Activated T-helper 17 cell treated with anti-CD3 and anti-CD28 coated beads, Interleukin-2, amount 50 U/mL, for 72 hours (primary cell): ENCODE measurements at regions not wholly inside any gene's neighbourhood (a gene's known extent, or its start where the extent isn't known, plus 50 kb on each side); places are given as distances from the start of the nearest gene placed in this dataset.

ENCODE experiments used
- ATAC-seq: fragments of 150-1000 bp; cut with Tn5 transposase; replicated peaks from 2 replicates; pipeline ENCODE4 v1.10.0; 2021; ENCODE audit warnings: mild to moderate bottlenecking, moderate library complexity
- H3K27ac Mint-ChIP-seq: one replicate; pipeline ENCODE4 v1.8.0; 2022; ENCODE audit warnings: mixed read lengths
- H3K27me3 Mint-ChIP-seq: one replicate; pipeline ENCODE4 v1.8.0; 2022; ENCODE audit warnings: mixed read lengths
- H3K36me3 Mint-ChIP-seq: one replicate; pipeline ENCODE4 v1.8.0; 2022; ENCODE audit warnings: low read depth, mild to moderate bottlenecking, mixed read lengths
- H3K4me1 Mint-ChIP-seq: one replicate; pipeline ENCODE4 v1.8.0; 2022; ENCODE audit warnings: mixed read lengths
- H3K4me3 Mint-ChIP-seq: one replicate; pipeline ENCODE4 v1.8.0; 2022; ENCODE audit warnings: mild to moderate bottlenecking, mixed read lengths
- H3K9me3 Mint-ChIP-seq: one replicate; pipeline ENCODE4 v1.8.0; 2022; ENCODE audit warnings: mixed read lengths

DNA sequence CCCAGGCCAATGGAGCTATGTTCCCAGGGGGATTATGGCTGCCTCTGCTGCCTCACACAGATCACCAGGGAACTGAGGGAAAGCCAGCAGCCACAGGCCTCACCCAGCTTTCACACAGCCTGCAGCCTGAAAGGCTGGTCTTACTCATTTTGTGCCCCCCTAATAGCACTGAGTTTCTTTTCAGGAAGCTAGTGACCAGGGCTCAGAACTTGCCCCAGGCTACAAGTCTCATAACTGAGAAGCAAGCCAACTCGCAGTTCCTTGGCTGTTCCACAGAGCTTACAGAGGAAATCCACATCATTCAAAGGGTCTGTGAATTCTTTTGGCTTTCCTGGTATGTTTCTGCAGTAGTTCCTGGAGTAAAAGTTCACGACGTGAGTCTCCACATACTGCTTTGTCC is 524.8 kb upstream of the GJE1 start:
- no peaks in the 10 kb centered on the region for H3K4me1 Mint-ChIP-seq
- H3K27me3 Mint-ChIP-seq: peaks cover 3% of the 10 kb centered on the region
- H3K27ac Mint-ChIP-seq: no peak overlapping the region
- H3K4me3 Mint-ChIP-seq: no peak overlapping the region
- no peak for ATAC-seq
- H3K9me3 Mint-ChIP-seq: peaks cover 8% of the 10 kb centered on the region
- H3K36me3 Mint-ChIP-seq: no peaks in the 10 kb centered on the region

DNA sequence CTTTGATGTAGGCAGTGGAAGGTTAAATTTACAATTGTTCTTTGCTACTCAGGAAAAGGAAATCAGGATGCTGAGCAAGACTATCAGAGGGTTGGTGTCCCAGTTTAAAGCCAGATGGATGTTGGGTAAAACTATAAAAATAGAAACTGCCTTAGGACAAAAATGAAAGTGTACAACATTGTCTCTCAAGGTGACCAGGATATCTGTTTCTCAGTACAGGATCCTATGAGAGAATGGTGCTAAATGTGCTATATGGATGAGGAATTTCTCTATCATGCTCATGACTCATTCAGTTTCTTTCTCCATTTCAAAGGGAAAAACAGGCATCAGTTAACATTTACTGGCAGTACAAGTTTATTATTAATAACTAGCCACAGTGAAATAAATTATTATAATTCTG is 534.2 kb upstream of the GJE1 start:
- no peaks in the 10 kb centered on the region for H3K9me3 Mint-ChIP-seq
- H3K27ac Mint-ChIP-seq: no peak overlapping the region
- no peak for ATAC-seq
- H3K27me3 Mint-ChIP-seq: no peaks in the 10 kb centered on the region
- H3K4me1 Mint-ChIP-seq: peaks cover 4% of the 10 kb centered on the region
- no peaks in the 10 kb centered on the region for H3K36me3 Mint-ChIP-seq
- H3K4me3 Mint-ChIP-seq: no peak overlapping the region

GRCh38 chr6:141594874-141595273 is 537.9 kb upstream of the GJE1 start:
- H3K27ac Mint-ChIP-seq: no peak overlapping the region
- ATAC-seq: no peak
- H3K4me3 Mint-ChIP-seq: no peak overlapping the region
- H3K4me1 Mint-ChIP-seq: peaks cover 4% of the 10 kb centered on the region
- H3K36me3 Mint-ChIP-seq: no peaks in the 10 kb centered on the region
- no peaks in the 10 kb centered on the region for H3K27me3 Mint-ChIP-seq
- no peaks in the 10 kb centered on the region for H3K9me3 Mint-ChIP-seq

DNA sequence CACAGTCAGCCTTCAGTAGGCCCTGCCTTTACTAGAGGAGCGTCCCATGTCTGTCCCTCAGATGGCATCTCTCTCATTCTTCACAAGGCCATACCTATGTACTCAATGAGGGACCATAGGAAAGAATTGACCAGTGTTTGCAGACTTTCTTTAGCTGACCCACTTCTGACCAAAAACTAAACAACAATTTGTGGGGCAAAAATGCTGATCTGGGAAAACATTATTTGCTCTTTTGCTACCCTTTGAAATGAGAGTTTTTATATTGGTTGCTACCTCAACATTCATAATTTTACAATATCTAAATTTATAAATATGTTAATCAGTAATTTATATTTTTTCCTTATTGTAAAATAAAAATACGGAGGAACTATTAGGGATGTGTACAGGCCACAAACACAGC is 539.4 kb upstream of the GJE1 start:
- no peak for ATAC-seq
- peaks cover 4% of the 10 kb centered on the region for H3K4me1 Mint-ChIP-seq
- no peaks in the 10 kb centered on the region for H3K27me3 Mint-ChIP-seq

GRCh38 chr6:141587482-141588266 is 545.1 kb upstream of the GJE1 start:
- H3K4me1 Mint-ChIP-seq: peaks cover 5% of the 10 kb centered on the region
- H3K4me3 Mint-ChIP-seq: no peak overlapping the region
- H3K36me3 Mint-ChIP-seq: no peaks in the 10 kb centered on the region
- no peaks in the 10 kb centered on the region for H3K9me3 Mint-ChIP-seq
- peak; percentile 24 for ATAC-seq
- no peaks in the 10 kb centered on the region for H3K27me3 Mint-ChIP-seq
- no peak overlapping the region for H3K27ac Mint-ChIP-seq

More for the DNA sequence above, 539.4 kb upstream of the GJE1 start:
- H3K36me3 Mint-ChIP-seq: no peaks in the 10 kb centered on the region
- no peaks in the 10 kb centered on the region for H3K9me3 Mint-ChIP-seq
- no peak overlapping the region for H3K27ac Mint-ChIP-seq
- no peak overlapping the region for H3K4me3 Mint-ChIP-seq

- H3K36me3 Mint-ChIP-seq: no peaks in the 10 kb centered on the region
- H3K4me3 Mint-ChIP-seq: no peak overlapping the region
- peaks cover 3% of the 10 kb centered on the region for H3K27me3 Mint-ChIP-seq
- H3K9me3 Mint-ChIP-seq: no peaks in the 10 kb centered on the region
- no peaks in the 10 kb centered on the region for H3K4me1 Mint-ChIP-seq
- H3K27ac Mint-ChIP-seq: no peak overlapping the region
- ATAC-seq: no peak
These were observed 551.7 kb upstream of the GJE1 start for GRCh38 chr6:141580988-141581552.

GRCh38 chr6:141580131-141580530 is 552.6 kb upstream of the GJE1 start:
- Mint-ChIP-seq H3K4me1 (no peaks in the 10 kb centered on the region), H3K36me3 (no peaks in the 10 kb centered on the region), H3K27ac (no peak overlapping the region), H3K4me3 (no peak overlapping the region), H3K9me3 (no peaks in the 10 kb centered on the region), H3K27me3 (peaks cover 3% of the 10 kb centered on the region)
- ATAC-seq: no peak

DNA sequence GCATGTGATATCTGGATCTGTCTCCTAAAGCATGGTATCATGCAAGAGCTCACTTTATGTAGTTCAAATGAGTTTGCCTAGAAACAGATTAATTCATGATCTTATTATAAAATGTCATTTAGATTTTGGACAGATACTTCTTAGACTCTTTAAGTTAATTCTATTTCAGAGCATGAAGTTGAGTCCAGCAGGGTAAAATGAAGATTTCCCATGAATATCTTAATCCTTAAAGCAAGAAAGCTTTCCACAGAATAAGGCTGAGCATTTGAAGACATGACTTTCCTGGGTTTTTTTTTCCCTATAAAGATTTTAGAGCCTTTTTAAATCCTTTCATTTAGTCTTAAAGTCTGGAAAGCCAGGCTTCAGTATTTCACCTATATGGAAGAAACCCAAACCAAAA is 556.0 kb upstream of the GJE1 start:
- ATAC-seq: no peak
- Mint-ChIP-seq H3K27ac (no peak overlapping the region), H3K27me3 (peaks cover 3% of the 10 kb centered on the region), H3K36me3 (no peaks in the 10 kb centered on the region), H3K9me3 (no peaks in the 10 kb centered on the region), H3K4me3 (no peak overlapping the region), H3K4me1 (no peaks in the 10 kb centered on the region)

DNA sequence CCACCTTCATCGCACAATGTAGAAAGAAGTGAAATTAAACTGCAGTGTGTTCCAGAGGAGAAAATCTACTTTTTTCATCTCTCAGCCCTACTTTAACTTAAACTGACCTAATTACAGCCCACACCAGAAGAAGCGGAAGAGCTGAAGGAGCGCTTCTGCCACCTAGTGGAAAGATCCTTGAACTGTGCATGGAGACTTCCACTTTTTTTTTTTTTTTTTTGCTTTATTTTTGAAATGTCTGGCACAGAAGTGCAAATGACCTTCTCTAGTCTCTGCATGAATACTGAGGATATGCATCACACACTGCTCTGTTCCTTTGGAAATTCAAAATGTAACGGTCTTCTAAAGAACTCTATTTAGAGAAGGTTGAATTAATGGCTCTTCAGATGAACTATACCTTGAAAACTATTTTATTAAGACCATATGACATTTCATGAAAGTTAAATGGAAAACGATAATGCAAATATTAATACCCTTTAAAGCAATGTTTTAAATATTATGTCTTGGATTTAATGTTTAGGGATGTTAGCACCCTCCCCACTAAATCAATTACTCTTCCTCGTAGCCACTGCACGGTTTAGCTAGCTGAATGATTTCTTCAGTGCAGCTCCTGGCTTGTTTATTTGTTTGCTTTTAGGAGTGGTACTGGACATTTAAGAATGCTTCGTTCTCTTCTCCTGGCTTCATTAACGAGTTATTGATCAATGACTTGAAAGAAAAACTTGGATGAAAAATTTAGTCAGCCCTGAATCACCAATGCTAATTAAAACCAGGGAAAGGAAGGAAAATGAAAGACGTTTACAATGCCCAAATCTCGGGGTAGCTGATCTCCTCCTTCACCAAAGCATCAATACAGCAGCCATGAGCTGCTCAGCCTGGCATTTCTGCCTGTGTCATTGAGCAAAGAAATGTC is 569.6 kb upstream of the GJE1 start:
- Mint-ChIP-seq H3K27ac (peak overlapping the region; percentile 83), H3K4me1 (peaks cover 10% of the 10 kb centered on the region), H3K36me3 (no peaks in the 10 kb centered on the region), H3K4me3 (peak overlapping the region; percentile 81), H3K27me3 (peaks cover 3% of the 10 kb centered on the region), H3K9me3 (no peaks in the 10 kb centered on the region)
- peak; percentile 75 for ATAC-seq

DNA sequence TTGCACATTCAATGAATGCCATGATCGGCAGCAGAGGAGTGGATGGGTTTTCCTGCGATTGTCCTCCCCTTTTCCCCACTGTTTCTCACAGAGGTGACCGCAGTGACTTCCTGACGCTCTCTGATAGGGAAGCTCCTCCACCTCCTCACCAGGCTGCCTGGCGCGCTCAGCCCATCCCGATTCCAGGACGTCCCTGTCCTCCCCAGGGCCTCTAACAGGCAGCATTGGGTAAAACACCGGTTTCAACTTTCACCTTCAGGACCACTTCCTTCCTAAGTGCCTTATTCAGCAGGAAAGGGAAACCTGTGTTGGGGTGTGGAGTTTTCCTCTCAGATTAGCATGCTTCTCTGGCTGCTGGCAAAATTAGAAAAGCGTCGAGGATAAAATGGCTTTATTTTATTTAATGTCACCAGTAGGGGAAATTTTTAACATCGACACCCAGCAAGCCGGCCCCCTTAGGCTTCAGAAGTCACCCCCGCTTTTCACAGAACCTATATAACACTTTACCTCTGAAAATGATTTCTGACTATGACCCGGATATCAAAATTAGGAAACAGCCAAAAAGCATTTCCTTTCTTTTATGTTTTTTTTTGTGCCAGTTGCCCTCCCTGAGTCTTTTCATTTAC is 570.4 kb upstream of the GJE1 start:
- peaks cover 10% of the 10 kb centered on the region for H3K4me1 Mint-ChIP-seq
- peak overlapping the region; percentile 81 for H3K4me3 Mint-ChIP-seq
- no peaks in the 10 kb centered on the region for H3K9me3 Mint-ChIP-seq
- peaks cover 3% of the 10 kb centered on the region for H3K27me3 Mint-ChIP-seq
- peak overlapping the region; percentile 83 for H3K27ac Mint-ChIP-seq
- H3K36me3 Mint-ChIP-seq: no peaks in the 10 kb centered on the region
- peak; percentile 40 for ATAC-seq

DNA sequence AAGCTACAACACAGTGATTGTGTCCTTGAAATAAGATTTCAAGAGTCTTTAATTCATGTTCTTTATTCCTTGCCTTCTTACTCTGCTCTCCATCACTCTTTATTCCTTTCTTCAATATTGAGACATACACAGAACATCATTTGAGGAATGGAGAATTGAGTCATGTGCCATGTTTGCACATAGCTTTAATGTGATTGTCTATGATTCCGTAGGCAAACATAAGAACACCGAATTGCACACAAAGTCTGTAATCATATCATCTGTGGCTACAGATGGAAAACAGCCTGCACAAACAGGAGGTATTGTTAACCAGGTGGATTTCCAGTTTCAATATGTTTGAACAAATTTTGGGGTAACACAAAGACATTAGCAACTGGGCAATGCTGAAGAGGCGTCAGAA is 571.6 kb upstream of the GJE1 start:
- no peak for ATAC-seq
- H3K27me3 Mint-ChIP-seq: peaks cover 3% of the 10 kb centered on the region
- H3K4me3 Mint-ChIP-seq: no peak overlapping the region
- no peaks in the 10 kb centered on the region for H3K36me3 Mint-ChIP-seq
- H3K27ac Mint-ChIP-seq: no peak overlapping the region
- H3K4me1 Mint-ChIP-seq: peaks cover 10% of the 10 kb centered on the region
- H3K9me3 Mint-ChIP-seq: no peaks in the 10 kb centered on the region

- ATAC-seq: peak; percentile 73
- Mint-ChIP-seq H3K4me3 (no peak overlapping the region), H3K27ac (peak overlapping the region; percentile 51), H3K27me3 (no peaks in the 10 kb centered on the region), H3K4me1 (no peaks in the 10 kb centered on the region), H3K36me3 (no peaks in the 10 kb centered on the region), H3K9me3 (peaks cover 17% of the 10 kb centered on the region)
These were observed 580.3 kb upstream of the GJE1 start for GRCh38 chr6:141552463-141552862.

GRCh38 chr6:141552031-141552430 is 580.7 kb upstream of the GJE1 start:
- H3K4me1 Mint-ChIP-seq: no peaks in the 10 kb centered on the region
- H3K27ac Mint-ChIP-seq: peak overlapping the region; percentile 51
- H3K4me3 Mint-ChIP-seq: no peak overlapping the region
- ATAC-seq: no peak
- H3K27me3 Mint-ChIP-seq: no peaks in the 10 kb centered on the region
- no peaks in the 10 kb centered on the region for H3K36me3 Mint-ChIP-seq
- peaks cover 17% of the 10 kb centered on the region for H3K9me3 Mint-ChIP-seq

DNA sequence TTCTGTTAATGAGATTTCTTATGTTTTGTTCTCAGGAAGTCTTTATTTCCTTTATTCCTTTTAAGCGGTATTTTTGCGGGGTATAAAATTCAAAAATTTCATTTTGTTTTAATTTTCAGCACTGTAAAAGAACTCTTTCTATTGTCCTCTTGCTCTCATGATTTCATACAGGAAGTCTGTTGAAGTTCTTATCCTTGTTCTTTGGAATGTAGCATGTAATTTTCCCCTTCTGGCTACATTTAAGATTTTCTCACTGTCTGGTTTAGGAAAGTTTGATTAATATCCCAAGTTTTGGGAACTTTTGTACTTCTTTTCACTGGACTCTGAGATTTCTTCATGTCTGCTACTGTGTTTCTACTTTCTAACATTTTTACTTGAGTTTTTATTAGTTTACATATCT is 581.4 kb upstream of the GJE1 start:
- no peaks in the 10 kb centered on the region for H3K4me1 Mint-ChIP-seq
- H3K9me3 Mint-ChIP-seq: peaks cover 17% of the 10 kb centered on the region
- H3K27me3 Mint-ChIP-seq: no peaks in the 10 kb centered on the region
- no peak overlapping the region for H3K4me3 Mint-ChIP-seq
- no peak overlapping the region for H3K27ac Mint-ChIP-seq
- ATAC-seq: no peak
- no peaks in the 10 kb centered on the region for H3K36me3 Mint-ChIP-seq
